Upper lobe of left lung (tissue), 4 donors: ENCODE measurements at regions not wholly inside any gene's neighbourhood (a gene's known extent, or its start where the extent isn't known, plus 50 kb on each side); places are given as distances from the start of the nearest gene placed in this dataset.
"Not testable (repeated sequence)": the region's sequence is repeated elsewhere in the genome, so short reads cannot be mapped to it uniquely, and the experiment has no call there.

ENCODE experiments used
- CTCF ChIP-seq, 6 experiments: fragments of 450-650 bp in 4 of 6; fragments of 200-600 bp in 2 of 6; sonication (generic) in 2 of 6; IDR thresholded peaks; one replicate each; pipeline ENCODE4 v1.5.1; 2016 to 2019; ENCODE audit warnings: antibody characterized with exemption in 6 of 6
- EP300 ChIP-seq, 4 donors: sonication (generic); formaldehyde crosslinking; IDR thresholded peaks; one replicate each; pipeline ENCODE4 v1.5.1; 2017; ENCODE audit warnings: antibody characterized with exemption in 4 of 4, control low read depth in 2 of 4
- POLR2A ChIP-seq, 4 donors: fragments of 450-650 bp; IDR thresholded peaks; one replicate each; pipeline ENCODE4 v1.5.1; 2016 to 2017; ENCODE audit warnings: antibody characterized with exemption in 4 of 4, mild to moderate bottlenecking in 2 of 4

DNA sequence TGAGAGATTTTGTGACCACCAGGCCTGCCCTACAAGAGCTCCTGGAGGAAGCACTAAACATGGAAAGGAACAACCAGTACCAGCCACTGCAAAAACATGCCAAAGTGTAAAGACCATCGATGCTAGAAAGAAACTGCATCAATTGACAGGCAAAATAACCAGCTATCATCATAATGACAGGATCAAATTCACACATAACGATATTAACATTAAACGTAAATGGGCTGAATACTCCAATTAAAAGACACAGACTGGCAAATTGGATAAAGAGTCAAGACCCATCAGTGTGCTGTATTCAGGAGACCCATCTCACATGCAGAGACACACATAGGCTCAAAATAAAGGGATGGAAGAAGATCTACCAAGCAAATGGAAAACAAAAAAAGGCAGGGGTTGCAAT is 182.4 kb downstream of the PRELID2 start:
- TF ChIP-seq CTCF, EP300, POLR2A (IDR thresholded peaks at IDR 0.05): not testable (repeated sequence)
